Uterus (tissue), 3 donors: ENCODE measurements at regions not wholly inside any gene's neighbourhood (a gene's known extent, or its start where the extent isn't known, plus 50 kb on each side); places are given as distances from the start of the nearest gene placed in this dataset.

Source experiments
- DNase-seq, 2 donors: peaks; one replicate each; pipeline ENCODE4 v3.0.0-alpha.2; 2019 to 2020
- H3K27ac ChIP-seq, 2 donors: fragments of 200-600 bp; sonication (generic); 1 replicate in 1 of 2; 2 replicates in 1 of 2; pipeline ENCODE4 v1.5.1; 2016 to 2018
- H3K27me3 ChIP-seq, 2 donors: fragments of 200-600 bp; sonication (generic); one replicate each; pipeline ENCODE4 v1.5.1; 2018 to 2019; ENCODE audit warnings: control low read depth in 1 of 2
- H3K36me3 ChIP-seq, 2 donors: fragments of 200-600 bp; sonication (generic); one replicate each; pipeline ENCODE4 v1.5.1; 2019; ENCODE audit warnings: control low read depth in 1 of 2
- H3K4me1 ChIP-seq, 2 donors: fragments of 200-600 bp; sonication (generic); one replicate each; pipeline ENCODE4 v1.5.1; 2018 to 2019; ENCODE audit warnings: control low read depth in 1 of 2
- H3K4me3 ChIP-seq, 2 donors: fragments of 200-600 bp; sonication (generic); 1 replicate in 1 of 2; 2 replicates in 1 of 2; pipeline ENCODE4 v1.5.1; 2018 to 2019; ENCODE audit warnings: mild to moderate bottlenecking in 1 of 2
- H3K9me3 ChIP-seq, 2 donors: fragments of 200-600 bp; sonication (generic); one replicate each; pipeline ENCODE4 v1.5.1; 2019; ENCODE audit warnings: control low read depth in 1 of 2
- POLR2A ChIP-seq, 2 donors: fragments of 450-650 bp; IDR thresholded peaks; one replicate each; pipeline ENCODE4 v1.6.1; 2016; ENCODE audit warnings: antibody characterized with exemption in 2 of 2, mild to moderate bottlenecking in 1 of 2, moderate library complexity in 1 of 2
- intact Hi-C: fragments of 100-400 bp; cut with DNase I; formaldehyde crosslinking; loops from one replicate; pipeline ENCODE4 v1.15.1; 2023; ENCODE audit warnings: low total_unique reads
- TF ChIP-seq, protein P1 (sequence below), 4 experiments: fragments of 200-600 bp in 2 of 4; fragments of 450-650 bp in 2 of 4; sonication (generic) in 2 of 4; IDR thresholded peaks; one replicate each; pipeline ENCODE4 v1.5.1; 2016 to 2019; ENCODE audit warnings: antibody characterized with exemption in 4 of 4, mild to moderate bottlenecking in 2 of 4, moderate library complexity in 1 of 4
- donor health status: DM: yes; HTN: yes; CAD: no.

DNA sequence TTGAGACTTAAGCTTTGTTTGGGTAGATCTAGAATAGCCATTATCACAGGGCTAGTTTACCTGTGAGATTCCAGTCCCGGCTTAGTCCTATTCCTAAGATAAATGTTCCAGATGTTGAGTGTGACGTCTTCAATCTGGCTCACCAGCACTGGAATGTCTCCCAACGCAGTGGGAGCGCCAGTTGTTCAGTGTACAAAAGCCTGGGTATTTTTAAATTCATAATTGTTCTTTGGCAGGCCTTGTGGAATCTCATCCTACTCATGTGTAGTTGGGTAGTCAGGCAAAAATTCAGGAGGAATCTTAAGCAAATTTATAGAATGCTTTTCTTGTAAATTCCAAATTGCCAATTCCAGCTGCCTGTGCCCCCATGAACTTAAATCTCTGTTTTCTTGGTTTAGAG is 272.6 kb upstream of the KCNN2 start:
- Histone ChIP-seq H3K9me3 (no peaks in the 10 kb centered on the region), H3K27me3 (no peaks in the 10 kb centered on the region), H3K36me3 (no peaks in the 10 kb centered on the region), H3K4me3 (no peak overlapping the region), H3K27ac (no peak overlapping the region), H3K4me1 (no peaks in the 10 kb centered on the region)
- intact Hi-C loops: no loop called here
- no peak for DNase-seq
- no peak for TF ChIP-seq POLR2A (IDR thresholded peaks at IDR 0.05)
- TF ChIP-seq, protein P1, sequence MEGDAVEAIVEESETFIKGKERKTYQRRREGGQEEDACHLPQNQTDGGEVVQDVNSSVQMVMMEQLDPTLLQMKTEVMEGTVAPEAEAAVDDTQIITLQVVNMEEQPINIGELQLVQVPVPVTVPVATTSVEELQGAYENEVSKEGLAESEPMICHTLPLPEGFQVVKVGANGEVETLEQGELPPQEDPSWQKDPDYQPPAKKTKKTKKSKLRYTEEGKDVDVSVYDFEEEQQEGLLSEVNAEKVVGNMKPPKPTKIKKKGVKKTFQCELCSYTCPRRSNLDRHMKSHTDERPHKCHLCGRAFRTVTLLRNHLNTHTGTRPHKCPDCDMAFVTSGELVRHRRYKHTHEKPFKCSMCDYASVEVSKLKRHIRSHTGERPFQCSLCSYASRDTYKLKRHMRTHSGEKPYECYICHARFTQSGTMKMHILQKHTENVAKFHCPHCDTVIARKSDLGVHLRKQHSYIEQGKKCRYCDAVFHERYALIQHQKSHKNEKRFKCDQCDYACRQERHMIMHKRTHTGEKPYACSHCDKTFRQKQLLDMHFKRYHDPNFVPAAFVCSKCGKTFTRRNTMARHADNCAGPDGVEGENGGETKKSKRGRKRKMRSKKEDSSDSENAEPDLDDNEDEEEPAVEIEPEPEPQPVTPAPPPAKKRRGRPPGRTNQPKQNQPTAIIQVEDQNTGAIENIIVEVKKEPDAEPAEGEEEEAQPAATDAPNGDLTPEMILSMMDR (IDR thresholded peaks at IDR 0.05): no peak

DNA sequence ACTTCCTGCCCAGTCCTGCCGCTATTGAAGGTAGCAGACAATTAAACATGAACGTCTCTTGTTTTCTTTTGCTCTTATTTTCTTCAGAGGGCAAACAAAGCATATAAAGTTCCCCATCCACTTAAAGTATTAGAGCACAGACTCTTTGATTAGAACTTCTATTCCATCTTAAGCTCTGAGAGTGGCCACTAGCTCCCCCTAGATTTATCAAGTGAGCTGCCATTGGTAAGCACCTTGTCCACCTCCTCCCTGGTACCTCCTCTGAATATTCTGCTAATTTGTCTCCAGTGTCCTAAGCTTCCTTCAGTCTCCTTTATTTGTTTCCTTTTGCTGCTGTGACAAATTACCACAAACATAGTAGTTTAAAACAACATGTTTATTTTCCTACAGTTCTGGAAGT is 264.3 kb upstream of the KCNN2 start:
- intact Hi-C loops: no loop called here
- H3K4me3 ChIP-seq: no peak overlapping the region
- H3K9me3 ChIP-seq: no peaks in the 10 kb centered on the region
- H3K36me3 ChIP-seq: no peaks in the 10 kb centered on the region
- H3K27ac ChIP-seq: no peak overlapping the region
- H3K4me1 ChIP-seq: no peaks in the 10 kb centered on the region
- DNase-seq: no peak
- TF ChIP-seq POLR2A (IDR thresholded peaks at IDR 0.05): no peak
- TF ChIP-seq, protein P1 (IDR thresholded peaks at IDR 0.05): no peak
- H3K27me3 ChIP-seq: no peaks in the 10 kb centered on the region

DNA sequence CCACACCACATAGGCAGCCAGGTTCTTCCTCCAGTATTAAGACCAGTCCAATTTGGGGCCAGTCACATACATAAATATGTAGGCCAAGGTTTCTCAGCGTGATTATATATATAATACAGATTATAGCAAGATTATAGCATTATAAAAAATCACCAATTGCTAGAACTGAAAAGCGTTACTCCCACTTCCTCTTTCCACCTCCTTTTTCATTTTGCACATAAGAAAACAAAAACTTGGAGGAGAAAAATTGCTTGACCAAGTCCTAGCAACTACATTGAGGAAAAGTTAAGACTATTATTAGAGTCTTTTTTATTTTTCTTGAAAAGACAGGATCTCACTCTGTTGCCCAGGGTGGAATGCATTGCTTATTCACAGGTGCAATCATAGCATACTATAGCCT is 262.7 kb upstream of the KCNN2 start:
- Histone ChIP-seq H3K36me3 (no peaks in the 10 kb centered on the region), H3K4me3 (no peak overlapping the region), H3K9me3 (no peaks in the 10 kb centered on the region), H3K27ac (no peak overlapping the region), H3K4me1 (no peaks in the 10 kb centered on the region), H3K27me3 (no peaks in the 10 kb centered on the region)
- intact Hi-C loops: no loop called here
- TF ChIP-seq, protein P1 (IDR thresholded peaks at IDR 0.05): no peak
- no peak for TF ChIP-seq POLR2A (IDR thresholded peaks at IDR 0.05)
- DNase-seq: no peak

DNA sequence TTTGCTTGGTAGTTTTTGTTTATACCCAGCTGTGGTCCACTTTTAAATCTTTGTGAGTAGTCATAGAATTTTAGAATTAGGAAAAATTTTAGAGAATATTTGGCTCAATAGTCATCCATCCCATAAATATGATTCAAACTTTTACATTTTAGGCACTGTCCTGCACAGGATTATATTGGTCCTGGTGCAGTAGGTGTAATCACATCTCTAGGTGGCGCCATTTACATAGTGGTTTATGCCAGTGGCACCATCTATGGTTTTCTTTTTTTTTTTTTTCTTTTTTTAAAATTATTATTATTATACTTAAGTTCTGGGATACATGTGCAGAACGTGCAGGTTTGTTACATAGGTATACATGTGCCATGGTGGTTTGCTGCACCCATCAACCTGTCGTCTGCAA is 260.7 kb upstream of the KCNN2 start:
- no peaks in the 10 kb centered on the region for H3K27me3 ChIP-seq
- TF ChIP-seq, protein P1 (IDR thresholded peaks at IDR 0.05): peak in 3 of 4 experiments; percentile 10 to 29 (median 20)
- TF ChIP-seq POLR2A (IDR thresholded peaks at IDR 0.05): no peak
- H3K36me3 ChIP-seq: no peaks in the 10 kb centered on the region
- H3K4me1 ChIP-seq: no peaks in the 10 kb centered on the region
- intact Hi-C loops: no loop called here
- no peak overlapping the region for H3K4me3 ChIP-seq
- no peaks in the 10 kb centered on the region for H3K9me3 ChIP-seq
- H3K27ac ChIP-seq: no peak overlapping the region
- DNase-seq: no peak

DNA sequence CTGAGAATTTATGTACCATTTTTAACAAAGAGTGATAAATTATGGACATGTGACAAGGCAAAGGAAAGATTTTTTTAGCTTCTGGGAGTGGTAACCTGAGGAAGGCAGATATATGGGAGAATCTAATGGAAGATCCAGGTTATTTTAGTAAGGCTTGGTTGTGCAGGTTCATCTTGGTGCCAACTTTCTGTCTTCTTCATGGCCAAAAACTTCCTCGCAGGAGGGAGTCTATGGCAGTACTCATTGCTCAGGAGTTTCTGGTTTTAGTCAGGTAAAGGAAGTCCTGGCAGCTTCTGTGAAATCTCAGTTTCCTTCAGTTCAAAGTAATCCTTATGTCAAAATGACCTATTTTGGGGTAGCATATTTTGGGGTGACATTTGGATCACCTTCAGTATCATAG is 248.3 kb upstream of the KCNN2 start:
- no peaks in the 10 kb centered on the region for H3K9me3 ChIP-seq
- no peak overlapping the region for H3K4me3 ChIP-seq
- H3K4me1 ChIP-seq: no peaks in the 10 kb centered on the region
- no peaks in the 10 kb centered on the region for H3K36me3 ChIP-seq
- TF ChIP-seq, protein P1 (IDR thresholded peaks at IDR 0.05): no peak
- TF ChIP-seq POLR2A (IDR thresholded peaks at IDR 0.05): no peak
- H3K27me3 ChIP-seq: no peaks in the 10 kb centered on the region
- no peak for DNase-seq
- intact Hi-C loops: no loop called here
- peak overlapping the region in 1 of 2 donors; percentile 2 for H3K27ac ChIP-seq
